ENCODE measurements at regions not wholly inside any gene's neighbourhood (a gene's known extent, or its start where the extent isn't known, plus 50 kb on each side); places are given as distances from the start of the nearest gene placed in this dataset.

DNA sequence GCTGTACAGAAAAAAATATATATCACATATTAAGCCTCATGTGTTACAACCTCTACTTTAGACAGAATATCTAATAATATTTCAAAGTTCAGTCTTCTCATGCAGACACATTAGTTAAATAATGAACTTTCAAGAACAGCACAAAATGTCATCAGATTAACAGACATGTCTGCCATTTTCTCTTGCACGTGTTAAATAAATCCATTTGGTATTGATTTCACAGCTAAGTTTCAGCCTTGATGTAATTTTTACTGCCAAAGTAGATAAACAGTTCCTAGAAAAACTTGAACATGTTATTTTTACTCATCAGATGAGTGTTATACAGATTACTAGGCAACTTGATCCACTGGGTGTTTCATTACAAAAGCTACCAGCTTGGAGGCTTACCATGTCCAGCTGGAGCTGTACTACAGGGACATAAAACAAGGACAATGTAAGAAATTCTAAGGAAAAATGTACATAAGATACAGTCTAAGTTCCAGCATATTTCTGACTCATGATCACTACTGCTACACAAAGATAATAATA is 290.7 kb upstream of the DDX18 start:
- Histone ChIP-seq H3K9me2 (ENCODE audit: insufficient read depth) (no peaks in the 10 kb centered on the region), H3K4me3 (no peak overlapping the region), H3K4me2 (no peak overlapping the region), H3K4me1 (ENCODE audit: insufficient read depth) (peaks cover 5% of the 10 kb centered on the region; the same call in 1 of the 2 replicates), H3K27me3 (ENCODE audit: insufficient read depth) (no peaks in the 10 kb centered on the region), H3K27ac (ENCODE audit: low read depth) (no peak overlapping the region), H4K20me1 (replicated peaks; ENCODE audit: insufficient read depth) (no peaks in the 10 kb centered on the region), H3F3A (replicated peaks; ENCODE audit: low read depth) (no peaks in the 10 kb centered on the region), H3K79me2 (replicated peaks; ENCODE audit: insufficient read depth) (no peaks in the 10 kb centered on the region), H2AFZ (no peak overlapping the region), H3K36me3 (ENCODE audit: insufficient read depth) (no peaks in the 10 kb centered on the region)
- TF ChIP-seq, protein P1, sequence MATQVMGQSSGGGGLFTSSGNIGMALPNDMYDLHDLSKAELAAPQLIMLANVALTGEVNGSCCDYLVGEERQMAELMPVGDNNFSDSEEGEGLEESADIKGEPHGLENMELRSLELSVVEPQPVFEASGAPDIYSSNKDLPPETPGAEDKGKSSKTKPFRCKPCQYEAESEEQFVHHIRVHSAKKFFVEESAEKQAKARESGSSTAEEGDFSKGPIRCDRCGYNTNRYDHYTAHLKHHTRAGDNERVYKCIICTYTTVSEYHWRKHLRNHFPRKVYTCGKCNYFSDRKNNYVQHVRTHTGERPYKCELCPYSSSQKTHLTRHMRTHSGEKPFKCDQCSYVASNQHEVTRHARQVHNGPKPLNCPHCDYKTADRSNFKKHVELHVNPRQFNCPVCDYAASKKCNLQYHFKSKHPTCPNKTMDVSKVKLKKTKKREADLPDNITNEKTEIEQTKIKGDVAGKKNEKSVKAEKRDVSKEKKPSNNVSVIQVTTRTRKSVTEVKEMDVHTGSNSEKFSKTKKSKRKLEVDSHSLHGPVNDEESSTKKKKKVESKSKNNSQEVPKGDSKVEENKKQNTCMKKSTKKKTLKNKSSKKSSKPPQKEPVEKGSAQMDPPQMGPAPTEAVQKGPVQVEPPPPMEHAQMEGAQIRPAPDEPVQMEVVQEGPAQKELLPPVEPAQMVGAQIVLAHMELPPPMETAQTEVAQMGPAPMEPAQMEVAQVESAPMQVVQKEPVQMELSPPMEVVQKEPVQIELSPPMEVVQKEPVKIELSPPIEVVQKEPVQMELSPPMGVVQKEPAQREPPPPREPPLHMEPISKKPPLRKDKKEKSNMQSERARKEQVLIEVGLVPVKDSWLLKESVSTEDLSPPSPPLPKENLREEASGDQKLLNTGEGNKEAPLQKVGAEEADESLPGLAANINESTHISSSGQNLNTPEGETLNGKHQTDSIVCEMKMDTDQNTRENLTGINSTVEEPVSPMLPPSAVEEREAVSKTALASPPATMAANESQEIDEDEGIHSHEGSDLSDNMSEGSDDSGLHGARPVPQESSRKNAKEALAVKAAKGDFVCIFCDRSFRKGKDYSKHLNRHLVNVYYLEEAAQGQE (IDR thresholded peaks at IDR 0.05; ENCODE audit: unreplicated experiment), result no peak
- TF ChIP-seq ZNF331 (CRISPR knock-in tag; IDR thresholded peaks at IDR 0.05; ENCODE audit: low read depth), result no peak
- TF ChIP-seq NANOG (IDR thresholded peaks at IDR 0.05; ENCODE audit: borderline replicate concordance), result no peak
- TF ChIP-seq, protein P2, sequence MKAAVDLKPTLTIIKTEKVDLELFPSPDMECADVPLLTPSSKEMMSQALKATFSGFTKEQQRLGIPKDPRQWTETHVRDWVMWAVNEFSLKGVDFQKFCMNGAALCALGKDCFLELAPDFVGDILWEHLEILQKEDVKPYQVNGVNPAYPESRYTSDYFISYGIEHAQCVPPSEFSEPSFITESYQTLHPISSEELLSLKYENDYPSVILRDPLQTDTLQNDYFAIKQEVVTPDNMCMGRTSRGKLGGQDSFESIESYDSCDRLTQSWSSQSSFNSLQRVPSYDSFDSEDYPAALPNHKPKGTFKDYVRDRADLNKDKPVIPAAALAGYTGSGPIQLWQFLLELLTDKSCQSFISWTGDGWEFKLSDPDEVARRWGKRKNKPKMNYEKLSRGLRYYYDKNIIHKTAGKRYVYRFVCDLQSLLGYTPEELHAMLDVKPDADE (IDR thresholded peaks at IDR 0.05), result no peak
- TF ChIP-seq EZH2 (IDR thresholded peaks at IDR 0.05; ENCODE audit: low read depth, unreplicated experiment), result no peak
- TF ChIP-seq, protein P3, sequence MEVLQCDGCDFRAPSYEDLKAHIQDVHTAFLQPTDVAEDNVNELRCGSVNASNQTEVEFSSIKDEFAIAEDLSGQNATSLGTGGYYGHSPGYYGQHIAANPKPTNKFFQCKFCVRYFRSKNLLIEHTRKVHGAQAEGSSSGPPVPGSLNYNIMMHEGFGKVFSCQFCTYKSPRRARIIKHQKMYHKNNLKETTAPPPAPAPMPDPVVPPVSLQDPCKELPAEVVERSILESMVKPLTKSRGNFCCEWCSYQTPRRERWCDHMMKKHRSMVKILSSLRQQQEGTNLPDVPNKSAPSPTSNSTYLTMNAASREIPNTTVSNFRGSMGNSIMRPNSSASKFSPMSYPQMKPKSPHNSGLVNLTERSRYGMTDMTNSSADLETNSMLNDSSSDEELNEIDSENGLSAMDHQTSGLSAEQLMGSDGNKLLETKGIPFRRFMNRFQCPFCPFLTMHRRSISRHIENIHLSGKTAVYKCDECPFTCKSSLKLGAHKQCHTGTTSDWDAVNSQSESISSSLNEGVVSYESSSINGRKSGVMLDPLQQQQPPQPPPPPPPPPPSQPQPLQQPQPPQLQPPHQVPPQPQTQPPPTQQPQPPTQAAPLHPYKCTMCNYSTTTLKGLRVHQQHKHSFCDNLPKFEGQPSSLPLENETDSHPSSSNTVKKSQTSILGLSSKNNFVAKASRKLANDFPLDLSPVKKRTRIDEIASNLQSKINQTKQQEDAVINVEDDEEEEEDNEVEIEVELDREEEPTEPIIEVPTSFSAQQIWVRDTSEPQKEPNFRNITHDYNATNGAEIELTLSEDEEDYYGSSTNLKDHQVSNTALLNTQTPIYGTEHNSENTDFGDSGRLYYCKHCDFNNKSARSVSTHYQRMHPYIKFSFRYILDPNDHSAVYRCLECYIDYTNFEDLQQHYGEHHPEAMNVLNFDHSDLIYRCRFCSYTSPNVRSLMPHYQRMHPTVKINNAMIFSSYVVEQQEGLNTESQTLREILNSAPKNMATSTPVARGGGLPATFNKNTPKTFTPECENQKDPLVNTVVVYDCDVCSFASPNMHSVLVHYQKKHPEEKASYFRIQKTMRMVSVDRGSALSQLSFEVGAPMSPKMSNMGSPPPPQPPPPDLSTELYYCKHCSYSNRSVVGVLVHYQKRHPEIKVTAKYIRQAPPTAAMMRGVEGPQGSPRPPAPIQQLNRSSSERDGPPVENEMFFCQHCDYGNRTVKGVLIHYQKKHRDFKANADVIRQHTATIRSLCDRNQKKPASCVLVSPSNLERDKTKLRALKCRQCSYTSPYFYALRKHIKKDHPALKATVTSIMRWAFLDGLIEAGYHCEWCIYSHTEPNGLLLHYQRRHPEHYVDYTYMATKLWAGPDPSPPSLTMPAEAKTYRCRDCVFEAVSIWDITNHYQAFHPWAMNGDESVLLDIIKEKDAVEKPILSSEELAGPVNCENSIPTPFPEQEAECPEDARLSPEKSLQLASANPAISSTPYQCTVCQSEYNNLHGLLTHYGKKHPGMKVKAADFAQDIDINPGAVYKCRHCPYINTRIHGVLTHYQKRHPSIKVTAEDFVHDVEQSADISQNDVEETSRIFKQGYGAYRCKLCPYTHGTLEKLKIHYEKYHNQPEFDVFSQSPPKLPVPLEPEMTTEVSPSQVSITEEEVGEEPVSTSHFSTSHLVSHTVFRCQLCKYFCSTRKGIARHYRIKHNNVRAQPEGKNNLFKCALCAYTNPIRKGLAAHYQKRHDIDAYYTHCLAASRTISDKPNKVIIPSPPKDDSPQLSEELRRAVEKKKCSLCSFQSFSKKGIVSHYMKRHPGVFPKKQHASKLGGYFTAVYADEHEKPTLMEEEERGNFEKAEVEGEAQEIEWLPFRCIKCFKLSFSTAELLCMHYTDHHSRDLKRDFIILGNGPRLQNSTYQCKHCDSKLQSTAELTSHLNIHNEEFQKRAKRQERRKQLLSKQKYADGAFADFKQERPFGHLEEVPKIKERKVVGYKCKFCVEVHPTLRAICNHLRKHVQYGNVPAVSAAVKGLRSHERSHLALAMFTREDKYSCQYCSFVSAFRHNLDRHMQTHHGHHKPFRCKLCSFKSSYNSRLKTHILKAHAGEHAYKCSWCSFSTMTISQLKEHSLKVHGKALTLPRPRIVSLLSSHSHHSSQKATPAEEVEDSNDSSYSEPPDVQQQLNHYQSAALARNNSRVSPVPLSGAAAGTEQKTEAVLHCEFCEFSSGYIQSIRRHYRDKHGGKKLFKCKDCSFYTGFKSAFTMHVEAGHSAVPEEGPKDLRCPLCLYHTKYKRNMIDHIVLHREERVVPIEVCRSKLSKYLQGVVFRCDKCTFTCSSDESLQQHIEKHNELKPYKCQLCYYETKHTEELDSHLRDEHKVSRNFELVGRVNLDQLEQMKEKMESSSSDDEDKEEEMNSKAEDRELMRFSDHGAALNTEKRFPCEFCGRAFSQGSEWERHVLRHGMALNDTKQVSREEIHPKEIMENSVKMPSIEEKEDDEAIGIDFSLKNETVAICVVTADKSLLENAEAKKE (CRISPR knock-in tag; IDR thresholded peaks at IDR 0.05), result no peak
- TF ChIP-seq CREB1 (CRISPR knock-in tag; IDR thresholded peaks at IDR 0.05; ENCODE audit: low read depth), result no peak
- no peak for TF ChIP-seq POLR2AphosphoS5 (IDR thresholded peaks at IDR 0.05; ENCODE audit: low read depth)
- no peak for TF ChIP-seq EZH2phosphoT487 (IDR thresholded peaks at IDR 0.05; ENCODE audit: unreplicated experiment)
- TF ChIP-seq ZNF114 (CRISPR knock-in tag; IDR thresholded peaks at IDR 0.05), result no peak
- TF ChIP-seq, protein P4, sequence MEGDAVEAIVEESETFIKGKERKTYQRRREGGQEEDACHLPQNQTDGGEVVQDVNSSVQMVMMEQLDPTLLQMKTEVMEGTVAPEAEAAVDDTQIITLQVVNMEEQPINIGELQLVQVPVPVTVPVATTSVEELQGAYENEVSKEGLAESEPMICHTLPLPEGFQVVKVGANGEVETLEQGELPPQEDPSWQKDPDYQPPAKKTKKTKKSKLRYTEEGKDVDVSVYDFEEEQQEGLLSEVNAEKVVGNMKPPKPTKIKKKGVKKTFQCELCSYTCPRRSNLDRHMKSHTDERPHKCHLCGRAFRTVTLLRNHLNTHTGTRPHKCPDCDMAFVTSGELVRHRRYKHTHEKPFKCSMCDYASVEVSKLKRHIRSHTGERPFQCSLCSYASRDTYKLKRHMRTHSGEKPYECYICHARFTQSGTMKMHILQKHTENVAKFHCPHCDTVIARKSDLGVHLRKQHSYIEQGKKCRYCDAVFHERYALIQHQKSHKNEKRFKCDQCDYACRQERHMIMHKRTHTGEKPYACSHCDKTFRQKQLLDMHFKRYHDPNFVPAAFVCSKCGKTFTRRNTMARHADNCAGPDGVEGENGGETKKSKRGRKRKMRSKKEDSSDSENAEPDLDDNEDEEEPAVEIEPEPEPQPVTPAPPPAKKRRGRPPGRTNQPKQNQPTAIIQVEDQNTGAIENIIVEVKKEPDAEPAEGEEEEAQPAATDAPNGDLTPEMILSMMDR (conservative IDR thresholded peaks at IDR 0.05; ENCODE audit: low read depth in 2 of 2), result no peak
- no peak for TF ChIP-seq STAT1 (IDR thresholded peaks at IDR 0.05; ENCODE audit: unreplicated experiment)
- no peak for TF ChIP-seq JUNB (IDR thresholded peaks at IDR 0.05; ENCODE audit: unreplicated experiment)
- Mint-ChIP-seq H3K4me1 (peaks cover 13% of the 10 kb centered on the region), H3K27me3 (ENCODE audit: insufficient read depth, low read depth, poor library complexity) (peaks cover 2% of the 10 kb centered on the region), H3K36me3 (ENCODE audit: low read depth) (peaks cover 11% of the 10 kb centered on the region; the same call in 2 of the 3 replicates), H3K9me3 (peaks cover 15% of the 10 kb centered on the region), H3K4me3 (no peak overlapping the region), H3K27ac (no peak overlapping the region)
- DNase-seq (ENCODE audit: low spot score) (no peak), ATAC-seq (no peak)
